ENCODE measurements at regions not wholly inside any gene's neighbourhood (a gene's known extent, or its start where the extent isn't known, plus 50 kb on each side); places are given as distances from the start of the nearest gene placed in this dataset.

GRCh38 chr3:5055357-5056110, 66.6 kb upstream of the ARL8B start:
- Histone ChIP-seq H3K4me3 (ENCODE audit: insufficient read depth, low read length) (no peak overlapping the region), H3K27me3 (ENCODE audit: insufficient read depth, low read length) (no peaks in the 10 kb centered on the region), H4K20me1 (ENCODE audit: insufficient read depth, low read length) (no peaks in the 10 kb centered on the region), H2AFZ (ENCODE audit: low read length) (peak overlapping the region; percentile 6), H3K27ac (ENCODE audit: low read depth, low read length) (no peak overlapping the region), H3K4me2 (ENCODE audit: insufficient read depth, low read length) (no peak overlapping the region), H3K36me3 (ENCODE audit: insufficient read depth, low read length) (no peaks in the 10 kb centered on the region), H3K4me1 (ENCODE audit: insufficient read depth, low read length) (peaks cover 31% of the 10 kb centered on the region), H3K79me2 (ENCODE audit: insufficient read depth, low read length) (no peaks in the 10 kb centered on the region), H3K9me3 (ENCODE audit: low read depth, low read length) (no peaks in the 10 kb centered on the region)
- no peak for DNase-seq (ENCODE audit: insufficient read length, low spot score, missing footprints)
- TF ChIP-seq, protein P1, sequence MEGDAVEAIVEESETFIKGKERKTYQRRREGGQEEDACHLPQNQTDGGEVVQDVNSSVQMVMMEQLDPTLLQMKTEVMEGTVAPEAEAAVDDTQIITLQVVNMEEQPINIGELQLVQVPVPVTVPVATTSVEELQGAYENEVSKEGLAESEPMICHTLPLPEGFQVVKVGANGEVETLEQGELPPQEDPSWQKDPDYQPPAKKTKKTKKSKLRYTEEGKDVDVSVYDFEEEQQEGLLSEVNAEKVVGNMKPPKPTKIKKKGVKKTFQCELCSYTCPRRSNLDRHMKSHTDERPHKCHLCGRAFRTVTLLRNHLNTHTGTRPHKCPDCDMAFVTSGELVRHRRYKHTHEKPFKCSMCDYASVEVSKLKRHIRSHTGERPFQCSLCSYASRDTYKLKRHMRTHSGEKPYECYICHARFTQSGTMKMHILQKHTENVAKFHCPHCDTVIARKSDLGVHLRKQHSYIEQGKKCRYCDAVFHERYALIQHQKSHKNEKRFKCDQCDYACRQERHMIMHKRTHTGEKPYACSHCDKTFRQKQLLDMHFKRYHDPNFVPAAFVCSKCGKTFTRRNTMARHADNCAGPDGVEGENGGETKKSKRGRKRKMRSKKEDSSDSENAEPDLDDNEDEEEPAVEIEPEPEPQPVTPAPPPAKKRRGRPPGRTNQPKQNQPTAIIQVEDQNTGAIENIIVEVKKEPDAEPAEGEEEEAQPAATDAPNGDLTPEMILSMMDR (IDR thresholded peaks at IDR 0.05; ENCODE audit: extremely low read depth, low read depth, low read length): no peak

GRCh38 chr3:5056111-5056391, 66.0 kb upstream of the ARL8B start:
- H3K79me2 ChIP-seq (ENCODE audit: insufficient read depth, low read length): no peaks in the 10 kb centered on the region
- H3K27ac ChIP-seq (ENCODE audit: low read depth, low read length): no peak overlapping the region
- H2AFZ ChIP-seq (ENCODE audit: low read length): peak overlapping the region; percentile 6
- H3K4me2 ChIP-seq (ENCODE audit: insufficient read depth, low read length): no peak overlapping the region
- H3K9me3 ChIP-seq (ENCODE audit: low read depth, low read length): no peaks in the 10 kb centered on the region
- H3K36me3 ChIP-seq (ENCODE audit: insufficient read depth, low read length): no peaks in the 10 kb centered on the region
- H3K4me3 ChIP-seq (ENCODE audit: insufficient read depth, low read length): no peak overlapping the region
- TF ChIP-seq, protein P1 (IDR thresholded peaks at IDR 0.05; ENCODE audit: extremely low read depth, low read depth, low read length): no peak
- no peak for DNase-seq (ENCODE audit: insufficient read length, low spot score, missing footprints)
- no peaks in the 10 kb centered on the region for H4K20me1 ChIP-seq (ENCODE audit: insufficient read depth, low read length)
- H3K4me1 ChIP-seq (ENCODE audit: insufficient read depth, low read length): peaks cover 31% of the 10 kb centered on the region
- H3K27me3 ChIP-seq (ENCODE audit: insufficient read depth, low read length): no peaks in the 10 kb centered on the region

DNA sequence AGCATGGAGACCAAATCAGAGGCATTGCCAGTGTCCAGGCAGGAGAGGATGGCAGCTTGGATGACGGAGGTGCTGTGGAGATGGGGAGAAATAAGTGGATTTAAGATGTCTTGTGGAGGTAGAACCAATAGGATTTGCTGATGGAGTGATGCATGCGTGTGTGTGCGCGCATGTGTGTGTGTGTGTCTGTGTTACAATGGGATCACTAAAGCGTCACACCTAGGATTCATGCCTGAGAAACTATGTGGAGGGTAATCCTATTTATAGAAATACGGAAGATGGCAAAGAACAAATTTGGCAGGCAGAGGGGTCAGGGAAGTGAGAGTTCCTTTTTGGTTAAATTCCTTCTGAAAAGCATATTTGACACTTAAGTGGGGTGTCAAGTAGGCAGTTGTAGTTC, 64.8 kb upstream of the ARL8B start:
- no peaks in the 10 kb centered on the region for H3K9me3 ChIP-seq (ENCODE audit: low read depth, low read length)
- H3K27me3 ChIP-seq (ENCODE audit: insufficient read depth, low read length): peaks cover 4% of the 10 kb centered on the region
- H3K27ac ChIP-seq (ENCODE audit: low read depth, low read length): peak overlapping the region; percentile 93
- H3K36me3 ChIP-seq (ENCODE audit: insufficient read depth, low read length): no peaks in the 10 kb centered on the region
- TF ChIP-seq, protein P1 (IDR thresholded peaks at IDR 0.05; ENCODE audit: extremely low read depth, low read depth, low read length): no peak
- H3K4me1 ChIP-seq (ENCODE audit: insufficient read depth, low read length): peaks cover 31% of the 10 kb centered on the region
- H3K4me2 ChIP-seq (ENCODE audit: insufficient read depth, low read length): peak overlapping the region; percentile 25
- no peaks in the 10 kb centered on the region for H3K79me2 ChIP-seq (ENCODE audit: insufficient read depth, low read length)
- DNase-seq (ENCODE audit: insufficient read length, low spot score, missing footprints): no peak
- no peaks in the 10 kb centered on the region for H4K20me1 ChIP-seq (ENCODE audit: insufficient read depth, low read length)
- no peak overlapping the region for H3K4me3 ChIP-seq (ENCODE audit: insufficient read depth, low read length)
- H2AFZ ChIP-seq (ENCODE audit: low read length): no peak overlapping the region

DNA sequence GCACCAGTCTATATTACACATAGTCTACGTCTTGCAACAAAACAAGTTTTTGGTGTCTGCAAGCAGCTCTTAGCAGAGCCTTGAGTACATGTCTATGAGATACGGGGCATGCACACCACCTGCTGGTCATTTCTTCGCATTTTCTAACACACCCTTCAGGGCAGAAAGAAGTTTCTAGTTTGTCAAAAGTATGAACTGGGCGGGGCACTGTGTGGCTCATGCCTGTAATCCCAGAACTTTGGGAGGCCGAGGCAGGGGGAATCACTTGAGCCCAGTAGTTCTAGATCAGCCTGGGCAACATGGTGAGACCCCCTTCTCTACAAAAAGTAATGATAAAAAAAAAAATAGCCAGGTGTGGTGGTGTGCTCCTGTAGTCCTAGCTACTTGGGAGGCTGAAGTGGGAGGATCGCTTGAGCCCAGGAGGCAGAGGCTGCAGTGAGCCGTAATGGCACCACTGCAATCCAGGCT, 64.2 kb upstream of the ARL8B start:
- Histone ChIP-seq H3K36me3 (ENCODE audit: insufficient read depth, low read length) (no peaks in the 10 kb centered on the region), H3K4me3 (ENCODE audit: insufficient read depth, low read length) (no peak overlapping the region), H3K9me3 (ENCODE audit: low read depth, low read length) (no peaks in the 10 kb centered on the region), H3K4me2 (ENCODE audit: insufficient read depth, low read length) (peak overlapping the region; percentile 25), H2AFZ (ENCODE audit: low read length) (no peak overlapping the region), H4K20me1 (ENCODE audit: insufficient read depth, low read length) (no peaks in the 10 kb centered on the region), H3K27me3 (ENCODE audit: insufficient read depth, low read length) (peaks cover 4% of the 10 kb centered on the region), H3K27ac (ENCODE audit: low read depth, low read length) (peak overlapping the region; percentile 93), H3K79me2 (ENCODE audit: insufficient read depth, low read length) (no peaks in the 10 kb centered on the region), H3K4me1 (ENCODE audit: insufficient read depth, low read length) (peaks cover 26% of the 10 kb centered on the region)
- TF ChIP-seq, protein P1 (IDR thresholded peaks at IDR 0.05; ENCODE audit: extremely low read depth, low read depth, low read length): peak; percentile 78
- peak; percentile 65 for DNase-seq (ENCODE audit: insufficient read length, low spot score, missing footprints)

All from osteoblast (primary cell).